GM12874 (cell line): ENCODE measurements at regions not wholly inside any gene's neighbourhood (a gene's known extent, or its start where the extent isn't known, plus 50 kb on each side); places are given as distances from the start of the nearest gene placed in this dataset.

Experiments
- TF ChIP-seq, protein P1 (sequence below): IDR thresholded peaks from 2 replicates; pipeline ENCODE4 v1.5.1; 2011; ENCODE audit warnings: low read depth, mild to moderate bottlenecking, control low read depth, low read length, moderate library complexity; ENCODE audit not compliant: insufficient read depth

DNA sequence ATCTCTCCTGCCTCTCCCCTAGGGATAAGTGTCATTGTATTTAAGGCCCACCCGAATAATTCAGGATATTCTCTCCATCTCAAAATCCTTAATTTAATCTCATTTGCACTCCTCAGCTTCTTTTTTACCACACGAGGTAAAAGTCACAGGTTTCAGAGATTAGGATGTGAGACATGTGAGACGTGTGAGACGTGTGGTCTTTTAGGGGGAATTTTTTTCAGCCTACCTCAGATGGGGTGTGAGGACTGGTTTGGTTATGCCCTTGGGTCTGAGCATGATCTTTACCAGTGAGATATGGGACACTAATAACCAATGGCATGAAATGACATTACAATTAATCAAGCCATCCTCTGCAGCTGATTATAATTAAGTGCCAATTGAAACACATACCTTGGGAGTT is 324.2 kb downstream of the BMP2 start:
- TF ChIP-seq, protein P1, sequence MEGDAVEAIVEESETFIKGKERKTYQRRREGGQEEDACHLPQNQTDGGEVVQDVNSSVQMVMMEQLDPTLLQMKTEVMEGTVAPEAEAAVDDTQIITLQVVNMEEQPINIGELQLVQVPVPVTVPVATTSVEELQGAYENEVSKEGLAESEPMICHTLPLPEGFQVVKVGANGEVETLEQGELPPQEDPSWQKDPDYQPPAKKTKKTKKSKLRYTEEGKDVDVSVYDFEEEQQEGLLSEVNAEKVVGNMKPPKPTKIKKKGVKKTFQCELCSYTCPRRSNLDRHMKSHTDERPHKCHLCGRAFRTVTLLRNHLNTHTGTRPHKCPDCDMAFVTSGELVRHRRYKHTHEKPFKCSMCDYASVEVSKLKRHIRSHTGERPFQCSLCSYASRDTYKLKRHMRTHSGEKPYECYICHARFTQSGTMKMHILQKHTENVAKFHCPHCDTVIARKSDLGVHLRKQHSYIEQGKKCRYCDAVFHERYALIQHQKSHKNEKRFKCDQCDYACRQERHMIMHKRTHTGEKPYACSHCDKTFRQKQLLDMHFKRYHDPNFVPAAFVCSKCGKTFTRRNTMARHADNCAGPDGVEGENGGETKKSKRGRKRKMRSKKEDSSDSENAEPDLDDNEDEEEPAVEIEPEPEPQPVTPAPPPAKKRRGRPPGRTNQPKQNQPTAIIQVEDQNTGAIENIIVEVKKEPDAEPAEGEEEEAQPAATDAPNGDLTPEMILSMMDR = no peak

DNA sequence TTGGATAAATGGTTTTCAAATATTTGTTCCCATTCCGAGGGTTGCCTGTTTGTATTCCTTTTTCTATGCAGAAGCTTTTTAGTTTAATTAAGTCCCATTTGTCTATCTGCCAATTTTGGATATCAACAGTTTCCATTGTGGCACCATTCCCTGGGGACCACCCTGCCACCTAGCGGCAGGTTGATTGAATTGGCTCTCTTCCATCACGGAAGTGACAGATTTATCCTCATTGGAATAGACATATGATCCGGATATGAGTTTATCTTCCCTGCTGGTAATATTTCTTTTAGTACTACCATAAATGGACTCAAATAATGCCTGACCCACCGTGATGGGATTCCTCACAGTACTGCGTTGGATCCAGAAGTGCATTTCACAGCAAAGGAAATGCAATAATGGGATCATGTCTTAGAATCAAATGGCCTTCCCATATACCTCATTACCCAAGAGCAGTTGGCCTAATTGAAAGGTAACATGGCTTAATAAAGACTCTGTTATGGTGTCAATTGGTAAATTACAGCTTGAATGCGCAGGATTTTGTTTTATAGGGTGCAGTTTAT is 327.0 kb downstream of the BMP2 start:
- TF ChIP-seq, protein P1 = peak; percentile 76

DNA sequence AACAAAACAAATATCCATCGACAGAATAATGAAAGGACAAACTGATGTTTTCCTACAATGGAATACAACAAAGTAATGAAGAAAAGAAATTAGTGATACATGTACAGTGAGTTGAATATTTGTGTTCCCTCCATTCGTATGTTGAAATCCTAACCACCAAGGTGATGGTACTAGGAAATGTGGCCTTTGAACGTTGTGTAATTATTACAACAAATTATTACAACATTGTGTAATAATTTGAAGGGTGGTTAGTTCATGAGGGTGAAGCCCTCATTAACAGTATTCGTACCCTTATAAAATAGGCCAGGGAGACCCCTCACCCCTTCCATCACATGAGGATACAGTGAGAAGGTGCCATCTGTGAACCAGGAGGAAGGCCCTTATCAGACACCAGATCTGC is 339.4 kb downstream of the BMP2 start:
- TF ChIP-seq, protein P1 = no peak

DNA sequence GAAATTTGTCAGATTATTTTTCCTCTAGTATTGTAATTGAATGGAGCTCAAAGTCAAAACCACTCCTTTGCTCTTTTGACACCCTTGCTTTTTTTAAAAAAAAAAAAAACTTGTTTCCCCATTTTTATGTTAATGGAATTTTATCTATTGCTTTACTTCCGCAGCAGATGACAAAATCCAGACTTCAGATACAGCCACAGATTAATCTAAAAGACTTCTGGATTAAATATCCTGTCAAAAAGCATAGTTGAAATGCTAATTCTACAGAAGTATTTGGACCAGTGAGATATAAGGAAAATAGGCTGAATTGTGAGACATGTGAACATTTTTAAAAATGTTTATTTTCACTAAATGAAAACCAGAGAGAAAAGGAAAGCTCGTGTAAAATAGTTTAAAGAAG is 341.4 kb downstream of the BMP2 start:
- TF ChIP-seq, protein P1 = no peak

DNA sequence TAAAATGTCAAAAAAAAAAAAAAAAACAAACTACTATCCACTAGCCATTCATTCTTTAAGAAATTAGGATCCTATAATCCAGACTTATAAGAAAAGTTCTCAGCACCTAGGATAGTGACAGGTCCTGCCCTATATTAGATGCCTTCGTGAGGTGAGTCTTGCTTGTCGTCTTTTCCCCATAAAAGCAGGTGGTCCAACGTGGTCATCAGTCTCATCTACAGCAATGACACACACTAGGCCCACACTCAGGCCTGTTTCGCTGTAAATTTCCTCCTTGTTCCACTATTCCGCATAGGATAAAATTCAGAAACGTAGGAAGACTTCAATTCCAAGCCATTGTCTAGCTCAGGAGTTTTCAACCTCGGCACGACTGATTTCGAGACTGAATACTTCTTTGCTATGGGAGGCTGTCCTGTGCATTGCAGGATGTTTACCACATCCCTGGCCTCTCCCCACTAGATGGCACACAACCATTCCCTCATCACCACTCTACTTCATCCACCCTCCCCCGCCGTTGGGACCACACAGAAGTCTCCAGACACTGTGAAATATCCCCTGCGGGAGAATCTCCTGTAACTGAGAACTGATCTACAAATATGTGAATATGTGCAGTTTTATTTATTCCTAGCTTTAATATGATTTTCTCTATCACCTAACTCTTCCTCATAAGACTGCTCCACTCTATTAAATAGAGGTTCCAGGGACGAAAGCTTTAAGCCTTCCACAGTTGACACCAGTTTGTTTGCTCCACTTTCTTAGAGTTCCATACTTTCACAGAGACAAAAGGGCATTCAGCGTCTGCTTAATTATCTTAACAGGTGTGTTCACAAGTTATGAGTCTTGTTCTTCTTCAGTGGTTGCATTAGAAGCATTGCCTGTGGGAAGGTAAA is 346.3 kb downstream of the BMP2 start:
- TF ChIP-seq, protein P1 = peak; percentile 38

DNA sequence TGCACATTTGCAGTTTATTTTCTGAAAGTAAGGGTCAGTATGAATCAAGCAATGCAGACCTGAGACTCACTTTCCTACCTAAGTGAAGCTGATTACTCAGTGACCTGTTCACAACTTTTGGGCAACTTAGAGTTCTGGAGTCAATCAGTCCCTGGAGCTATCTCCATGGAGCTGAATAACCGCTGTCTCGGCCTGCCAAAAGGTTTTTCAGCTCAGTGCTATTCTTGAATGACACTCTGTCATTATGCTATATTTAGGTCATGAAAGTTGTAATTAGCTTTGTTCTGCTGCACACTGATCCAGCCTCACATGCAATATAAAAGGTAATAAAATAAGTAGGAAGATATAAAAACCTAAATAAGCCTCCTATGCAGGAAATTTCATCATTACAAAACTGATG is 356.0 kb downstream of the BMP2 start:
- TF ChIP-seq, protein P1 = no peak

DNA sequence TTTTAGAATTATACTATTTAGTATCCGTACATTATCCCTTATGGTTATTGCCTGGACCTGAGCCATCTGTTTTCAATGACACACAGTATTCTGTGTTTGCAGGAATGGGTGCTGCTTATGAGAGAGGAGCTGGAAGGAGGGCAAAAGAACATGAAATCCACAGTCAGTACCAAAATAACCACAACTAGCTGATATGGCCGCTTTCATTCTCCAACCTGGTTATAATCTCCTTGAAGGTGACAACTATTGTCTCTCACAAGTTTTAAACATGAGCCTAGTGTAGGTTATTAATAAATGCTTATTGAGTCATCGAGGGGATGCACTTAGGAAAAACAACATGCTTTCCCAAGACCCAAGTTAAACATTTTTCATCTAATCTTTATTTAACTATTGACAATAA is 356.6 kb downstream of the BMP2 start:
- TF ChIP-seq, protein P1 = no peak
